MG63 (cell line): ENCODE measurements at regions not wholly inside any gene's neighbourhood (a gene's known extent, or its start where the extent isn't known, plus 50 kb on each side); places are given as distances from the start of the nearest gene placed in this dataset.
"Not testable (repeated sequence)": the region's sequence is repeated elsewhere in the genome, so short reads cannot be mapped to it uniquely, and the experiment has no call there.

Experiments
- DNase-seq: peaks from one replicate; pipeline ENCODE4 v3.0.0-alpha.2; 2020
- H3K27me3 ChIP-seq: fragments of 250-450 bp; sonication (Bioruptor Pico); 2 replicates; pipeline ENCODE4 v1.5.1; 2020; ENCODE audit warnings: mild to moderate bottlenecking, moderate library complexity
- H3K36me3 ChIP-seq: fragments of 250-450 bp; sonication (Bioruptor Pico); 2 replicates; pipeline ENCODE4 v1.5.1; 2020; ENCODE audit warnings: mild to moderate bottlenecking, moderate library complexity
- H3K4me3 ChIP-seq: fragments of 250-450 bp; sonication (Bioruptor Pico); 2 replicates; pipeline ENCODE4 v1.5.1; 2020; ENCODE audit warnings: mild to moderate bottlenecking, moderate library complexity
- H3K9me3 ChIP-seq: fragments of 250-450 bp; sonication (Bioruptor Pico); 2 replicates; pipeline ENCODE4 v1.5.1; 2020; ENCODE audit warnings: mild to moderate bottlenecking, moderate library complexity

DNA sequence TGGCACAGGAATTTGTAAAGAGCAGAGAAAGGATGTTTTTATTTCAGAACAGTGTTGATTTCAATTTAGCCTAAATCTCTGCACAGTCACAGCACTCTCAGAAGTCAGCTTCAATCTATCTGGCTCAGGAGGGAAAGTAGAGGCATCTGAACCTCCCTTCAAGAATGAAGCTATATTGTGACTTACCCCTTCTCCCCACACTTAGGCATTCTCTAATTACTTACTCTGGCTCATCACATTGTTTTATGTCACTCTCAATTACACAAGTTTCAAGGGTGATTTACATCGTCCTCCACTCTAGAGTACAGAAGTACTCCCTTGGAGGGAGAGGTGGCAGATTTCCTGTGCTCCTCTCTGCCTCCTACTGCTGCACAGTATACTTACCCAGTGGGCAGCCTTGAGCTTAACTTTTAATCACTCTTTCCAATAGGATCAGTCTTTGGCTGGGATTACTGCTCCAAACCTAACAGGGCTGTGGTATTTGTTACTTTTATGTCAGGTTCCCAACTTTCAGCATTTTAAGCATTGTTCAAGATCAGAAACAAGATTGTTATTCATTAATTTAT, 211.4 kb downstream of the AASDHPPT start:
- Histone ChIP-seq H3K36me3 (no peaks in the 10 kb centered on the region), H3K27me3 (no peaks in the 10 kb centered on the region), H3K4me3 (no peak overlapping the region), H3K9me3 (no peaks in the 10 kb centered on the region)
- DNase-seq = no peak

DNA sequence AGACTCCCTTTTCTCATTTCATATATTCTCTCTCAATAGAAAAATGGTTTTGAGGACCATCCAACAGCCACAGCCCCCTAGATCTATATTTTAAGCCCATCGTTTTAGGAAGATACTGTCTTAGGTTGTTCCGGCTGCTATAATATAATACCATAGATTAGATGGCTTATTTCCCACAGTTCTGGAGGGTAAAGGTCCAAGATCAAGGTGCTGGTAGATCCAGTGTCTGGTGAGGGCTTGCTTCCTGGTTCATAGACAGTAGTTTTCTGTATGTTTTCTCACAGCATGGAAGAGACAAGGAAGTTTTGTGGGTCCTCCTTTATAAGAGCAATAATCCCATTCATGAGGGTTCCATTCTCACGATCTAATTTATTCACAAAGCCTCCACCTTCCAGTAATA, 215.1 kb downstream of the AASDHPPT start:
- Histone ChIP-seq H3K36me3 (no peaks in the 10 kb centered on the region), H3K27me3 (no peaks in the 10 kb centered on the region), H3K4me3 (no peak overlapping the region), H3K9me3 (no peaks in the 10 kb centered on the region)
- no peak for DNase-seq

- Histone ChIP-seq H3K27me3 (no peaks in the 10 kb centered on the region), H3K9me3 (no peaks in the 10 kb centered on the region), H3K36me3 (no peaks in the 10 kb centered on the region), H3K4me3 (no peak overlapping the region)
- no peak for DNase-seq
Observed at GRCh38 chr11:106295974-106296373, 218.5 kb downstream of the AASDHPPT start.

- Histone ChIP-seq H3K9me3 (no peaks in the 10 kb centered on the region; the same call in 1 of the 2 replicates), H3K36me3 (no peaks in the 10 kb centered on the region), H3K27me3 (no peaks in the 10 kb centered on the region), H3K4me3 (no peak overlapping the region)
- DNase-seq = no peak
Observed at GRCh38 chr11:106302416-106302815, 225.0 kb downstream of the AASDHPPT start.

DNA sequence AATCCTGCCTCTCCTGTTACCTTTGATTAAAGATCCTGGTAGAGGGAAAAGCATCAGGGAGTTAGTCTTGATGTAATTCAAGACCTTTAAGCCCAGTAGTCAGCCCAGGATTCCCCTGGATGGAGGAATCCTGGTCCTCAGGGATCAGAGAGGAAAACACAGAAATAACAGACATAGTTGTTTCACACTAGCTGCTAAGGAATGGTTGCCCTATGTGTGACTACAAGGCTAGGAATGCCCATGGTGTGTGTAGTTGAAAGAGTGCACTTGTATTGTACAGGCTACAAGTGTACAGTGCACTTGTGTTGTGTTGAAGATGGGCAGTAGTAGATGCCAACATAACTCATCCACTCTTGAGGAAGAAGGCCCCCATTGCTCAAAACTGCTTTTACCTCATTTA, 226.8 kb downstream of the AASDHPPT start:
- DNase-seq = no peak
- no peak overlapping the region for H3K4me3 ChIP-seq
- no peaks in the 10 kb centered on the region; the same call in 1 of the 2 replicates for H3K9me3 ChIP-seq
- no peaks in the 10 kb centered on the region for H3K36me3 ChIP-seq
- no peaks in the 10 kb centered on the region for H3K27me3 ChIP-seq

- no peak overlapping the region for H3K4me3 ChIP-seq
- no peaks in the 10 kb centered on the region for H3K27me3 ChIP-seq
- H3K36me3 ChIP-seq = no peaks in the 10 kb centered on the region
- DNase-seq = no peak
- H3K9me3 ChIP-seq = no peaks in the 10 kb centered on the region; the same call in 1 of the 2 replicates
Observed at GRCh38 chr11:106305458-106305857, 228.0 kb downstream of the AASDHPPT start.

DNA sequence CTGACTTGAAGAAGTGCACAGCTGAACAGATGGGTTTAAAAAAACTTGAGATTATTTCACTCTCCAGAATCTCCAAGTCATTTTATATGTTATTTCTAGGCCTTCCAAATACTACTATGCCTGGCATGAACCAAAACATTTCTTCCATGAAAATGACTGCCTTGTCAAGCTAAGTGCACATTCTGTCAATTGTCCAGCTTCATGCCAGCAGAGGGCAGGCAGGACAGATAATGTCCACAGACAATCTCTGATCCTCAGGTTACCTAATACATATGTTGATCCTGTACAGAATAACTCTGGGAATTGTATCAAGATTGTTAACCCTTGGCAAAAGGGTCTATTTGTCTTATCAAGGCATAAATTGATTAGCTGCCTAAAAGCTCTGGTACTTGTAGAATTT, 229.5 kb downstream of the AASDHPPT start:
- no peaks in the 10 kb centered on the region for H3K36me3 ChIP-seq
- H3K9me3 ChIP-seq = no peaks in the 10 kb centered on the region
- peak; percentile 3 for DNase-seq
- no peak overlapping the region for H3K4me3 ChIP-seq
- no peaks in the 10 kb centered on the region for H3K27me3 ChIP-seq

DNA sequence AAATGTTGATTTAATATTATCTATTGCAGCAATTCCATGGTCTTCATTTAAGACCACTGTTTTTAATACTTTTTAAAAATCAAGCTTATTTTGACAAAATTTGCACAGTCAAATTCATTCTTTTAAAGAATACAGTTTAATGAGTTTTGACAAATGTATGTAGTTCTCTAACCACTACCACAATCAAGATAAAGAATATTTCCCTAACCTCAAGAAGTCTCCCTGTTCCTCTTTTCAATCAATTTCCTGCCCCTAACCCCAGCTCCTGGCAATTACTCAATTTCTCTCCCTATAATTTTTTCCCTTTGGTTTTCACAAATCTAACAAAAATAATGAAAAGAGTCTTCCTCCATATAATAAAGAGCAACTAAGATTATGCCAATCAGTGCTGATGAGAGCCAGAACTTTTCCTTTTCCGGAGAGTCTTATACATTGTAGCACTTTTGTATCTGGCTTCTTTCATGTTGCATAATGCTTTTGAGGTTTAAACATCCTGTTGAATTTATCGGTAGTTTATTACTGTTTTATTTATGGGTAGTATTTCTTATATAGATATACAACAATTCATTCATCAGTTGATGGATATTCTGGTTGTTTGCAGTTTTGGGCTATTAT, 231.7 kb downstream of the AASDHPPT start:
- no peak for DNase-seq
- no peaks in the 10 kb centered on the region for H3K27me3 ChIP-seq
- H3K4me3 ChIP-seq = no peak overlapping the region
- no peaks in the 10 kb centered on the region for H3K9me3 ChIP-seq
- H3K36me3 ChIP-seq = no peaks in the 10 kb centered on the region

GRCh38 chr11:106311531-106312230, 234.2 kb downstream of the AASDHPPT start:
- DNase-seq = no peak
- H3K27me3 ChIP-seq = no peaks in the 10 kb centered on the region

DNA sequence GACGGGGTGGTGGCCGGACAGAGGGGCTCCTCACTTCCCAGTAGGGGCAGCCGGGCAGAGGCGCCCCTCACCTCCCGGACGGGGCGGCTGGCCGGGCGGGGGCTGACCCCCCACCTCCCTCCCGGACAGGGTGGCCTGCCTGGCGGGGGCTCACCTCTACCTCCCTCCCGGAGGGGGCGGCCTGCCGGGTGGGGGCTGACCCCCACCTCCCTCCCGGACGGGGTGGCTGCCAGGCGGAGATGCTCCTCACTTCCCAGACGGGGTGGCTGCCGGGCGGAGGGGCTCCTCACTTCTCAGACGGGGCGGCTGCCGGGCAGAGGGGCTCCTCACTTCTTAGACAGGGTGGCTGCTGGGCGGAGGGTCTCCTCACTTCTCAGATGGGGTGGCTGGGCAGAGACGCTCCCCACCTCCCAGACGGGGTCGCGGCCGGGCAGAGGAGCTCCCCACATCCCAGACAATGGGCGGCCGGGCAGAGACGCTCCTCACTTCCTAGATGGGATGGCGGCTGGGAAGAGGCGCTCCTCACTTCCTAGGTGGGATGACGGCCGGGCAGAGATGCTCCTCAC, 239.8 kb downstream of the AASDHPPT start:
- H3K27me3 ChIP-seq, H3K9me3 ChIP-seq, H3K36me3 ChIP-seq, H3K4me3 ChIP-seq, DNase-seq: not testable (repeated sequence)

More at GRCh38 chr11:106311531-106312230, 234.2 kb downstream of the AASDHPPT start:
- no peak overlapping the region for H3K4me3 ChIP-seq
- H3K36me3 ChIP-seq = no peaks in the 10 kb centered on the region
- H3K9me3 ChIP-seq = no peaks in the 10 kb centered on the region

DNA sequence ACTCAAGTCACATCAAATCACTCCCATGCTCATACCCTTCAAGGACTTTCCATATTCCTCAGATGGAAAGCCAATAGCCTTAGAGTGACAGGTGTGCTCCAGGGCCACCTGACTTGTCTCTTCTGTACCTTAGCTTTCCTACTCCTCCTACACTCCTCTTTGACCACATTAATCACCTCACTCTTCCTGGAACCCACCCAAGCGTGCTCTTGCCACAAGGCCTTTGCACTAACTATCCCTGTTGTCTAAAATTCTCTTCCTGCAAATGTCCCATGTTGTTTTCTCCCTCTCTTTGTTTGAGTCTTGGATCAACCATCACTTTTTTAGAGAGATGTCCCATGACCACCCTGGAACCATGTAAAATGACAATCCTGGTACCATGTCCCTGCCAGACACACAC, 244.1 kb downstream of the AASDHPPT start:
- Histone ChIP-seq H3K27me3 (no peaks in the 10 kb centered on the region), H3K9me3 (peaks cover 2% of the 10 kb centered on the region), H3K36me3 (no peaks in the 10 kb centered on the region), H3K4me3 (no peak overlapping the region)
- DNase-seq = no peak

- Histone ChIP-seq H3K36me3 (no peaks in the 10 kb centered on the region), H3K4me3 (no peak overlapping the region), H3K27me3 (no peaks in the 10 kb centered on the region), H3K9me3 (peaks cover 2% of the 10 kb centered on the region)
- no peak for DNase-seq
Observed at GRCh38 chr11:106322106-106322505, 244.6 kb downstream of the AASDHPPT start.

DNA sequence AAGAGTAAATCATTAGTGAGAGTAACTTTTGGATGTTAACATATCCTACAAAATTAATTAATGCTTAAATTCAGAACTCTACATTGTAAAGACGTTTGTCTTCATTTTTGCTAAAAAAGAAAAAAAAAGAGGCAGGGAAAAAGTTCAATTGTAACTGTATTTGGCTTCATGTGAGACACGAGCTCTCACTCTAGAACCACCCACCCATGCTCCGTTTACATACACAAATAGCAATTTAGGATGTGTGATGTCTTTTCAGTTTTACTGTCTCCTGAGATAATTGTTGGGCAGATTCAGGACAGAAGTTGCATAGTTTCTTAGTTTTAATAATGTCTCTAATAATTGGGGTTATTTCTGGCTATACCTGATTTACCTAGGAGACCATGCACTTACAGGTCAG, 248.6 kb downstream of the AASDHPPT start:
- Histone ChIP-seq H3K4me3 (no peak overlapping the region), H3K36me3 (no peaks in the 10 kb centered on the region), H3K27me3 (no peaks in the 10 kb centered on the region), H3K9me3 (no peaks in the 10 kb centered on the region; the same call in 1 of the 2 replicates)
- no peak for DNase-seq

- Histone ChIP-seq H3K36me3 (no peaks in the 10 kb centered on the region), H3K4me3 (no peak overlapping the region), H3K27me3 (no peaks in the 10 kb centered on the region), H3K9me3 (no peaks in the 10 kb centered on the region; the same call in 1 of the 2 replicates)
- no peak for DNase-seq
Observed at GRCh38 chr11:106327134-106327533, 249.7 kb downstream of the AASDHPPT start.

GRCh38 chr11:106327637-106328036, 250.2 kb downstream of the AASDHPPT start:
- Histone ChIP-seq H3K27me3 (no peaks in the 10 kb centered on the region), H3K36me3 (no peaks in the 10 kb centered on the region), H3K9me3 (no peaks in the 10 kb centered on the region; the same call in 1 of the 2 replicates), H3K4me3 (no peak overlapping the region)
- DNase-seq = no peak

DNA sequence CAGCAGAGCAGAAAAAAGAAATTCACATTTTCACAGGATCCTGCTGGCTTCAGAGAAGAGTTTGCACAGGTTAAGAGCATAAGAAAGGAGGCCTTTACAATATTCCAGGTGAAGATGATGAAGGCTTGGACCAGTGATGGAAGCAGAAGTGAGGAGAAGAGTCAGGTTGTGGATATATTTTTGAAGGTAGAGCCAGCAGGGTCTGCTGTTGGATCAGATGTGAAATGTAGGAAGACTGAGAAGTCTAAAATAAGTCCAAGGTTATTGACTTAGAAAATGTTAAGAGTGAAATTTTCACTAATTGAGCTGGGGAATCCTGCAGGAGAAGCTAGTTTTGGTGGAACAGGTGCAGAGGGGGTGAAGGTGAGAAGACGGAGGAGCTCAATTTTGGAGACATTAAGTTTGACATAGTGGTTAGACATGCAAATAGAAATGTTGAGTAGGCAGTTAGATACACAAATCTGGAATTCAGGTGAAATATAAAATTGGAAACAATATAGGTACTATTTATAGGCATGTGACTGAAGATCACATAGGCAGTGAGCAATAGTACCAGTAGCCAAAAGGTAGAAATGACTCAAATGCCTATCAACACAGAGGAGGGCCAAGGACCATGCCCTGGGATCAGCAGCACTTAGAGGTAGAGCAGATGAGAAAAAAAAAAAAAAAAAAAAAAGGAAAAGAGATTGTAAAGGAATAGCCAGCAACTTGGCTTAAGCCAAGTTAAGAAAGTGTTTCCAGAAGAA, 252.0 kb downstream of the AASDHPPT start:
- DNase-seq = no peak
- H3K27me3 ChIP-seq = no peaks in the 10 kb centered on the region
- H3K36me3 ChIP-seq = no peaks in the 10 kb centered on the region
- H3K9me3 ChIP-seq = no peaks in the 10 kb centered on the region
- H3K4me3 ChIP-seq = no peak overlapping the region

- H3K36me3 ChIP-seq = no peaks in the 10 kb centered on the region
- DNase-seq = no peak
Observed at GRCh38 chr11:106331176-106331575, 253.7 kb downstream of the AASDHPPT start.

More at GRCh38 chr11:106331176-106331575, 253.7 kb downstream of the AASDHPPT start:
- Histone ChIP-seq H3K9me3 (no peaks in the 10 kb centered on the region), H3K4me3 (no peak overlapping the region), H3K27me3 (no peaks in the 10 kb centered on the region)
